DND-41 (cell line): ENCODE measurements at regions not wholly inside any gene's neighbourhood (a gene's known extent, or its start where the extent isn't known, plus 50 kb on each side); places are given as distances from the start of the nearest gene placed in this dataset.

Experiments
- ATAC-seq: fragments of 200-7000 bp; cut with Tn5 transposase; 3 replicates; pipeline ENCODE4 v1.9.1; 2021; ENCODE audit warnings: low read depth; ENCODE audit not compliant: insufficient read depth
- DNase-seq: peaks from one replicate; pipeline ENCODE4 v3.0.0-alpha.2; 2020
- H2AFZ ChIP-seq: 2 replicates; pipeline ENCODE4 v1.6.0; 2012; ENCODE audit warnings: low read depth, low read length
- H3K27ac ChIP-seq: 2 replicates; pipeline ENCODE4 v1.5.1; 2012; ENCODE audit warnings: low read length, inconsistent platforms
- H3K27me3 ChIP-seq: fragments of 200-600 bp; sonication (generic); 2 replicates; pipeline ENCODE4 v1.6.0; 2012; ENCODE audit warnings: low read length, mild to moderate bottlenecking, inconsistent platforms; ENCODE audit not compliant: insufficient read depth, poor library complexity
- H3K36me3 ChIP-seq: 2 replicates; pipeline ENCODE4 v1.5.1; 2012; ENCODE audit warnings: low read length, inconsistent platforms; ENCODE audit not compliant: insufficient read depth
- H3K4me1 ChIP-seq: 2 replicates; pipeline ENCODE4 v1.5.1; 2012; ENCODE audit warnings: mild to moderate bottlenecking, low read length; ENCODE audit not compliant: insufficient read depth
- H3K4me2 ChIP-seq: 2 replicates; pipeline ENCODE4 v1.6.0; 2012; ENCODE audit warnings: mild to moderate bottlenecking, moderate library complexity, low read length, inconsistent platforms; ENCODE audit not compliant: insufficient read depth
- H3K4me3 ChIP-seq, 2 experiments: fragments of 200-600 bp in 1 of 2; shearing (Covaris generic) in 1 of 2; 2 replicates each; pipeline ENCODE4 v1.5.1; 2012 to 2016; ENCODE audit warnings: inconsistent platforms in 2 of 2, low read length in 2 of 2, mild to moderate bottlenecking in 2 of 2, low read depth in 1 of 2, moderate library complexity in 1 of 2
- H3K79me2 ChIP-seq: 2 replicates; pipeline ENCODE4 v1.6.0; 2012; ENCODE audit warnings: low read length, inconsistent platforms; ENCODE audit not compliant: insufficient read depth
- H3K9ac ChIP-seq: 2 replicates; pipeline ENCODE4 v1.6.0; 2012; ENCODE audit warnings: low read depth, mild to moderate bottlenecking, inconsistent platforms, low read length, moderate library complexity
- H3K9me3 ChIP-seq: 2 replicates; pipeline ENCODE4 v1.5.1; 2012; ENCODE audit warnings: low read length, moderate library complexity, mild to moderate bottlenecking, inconsistent platforms; ENCODE audit not compliant: insufficient read depth, severe bottlenecking
- H4K20me1 ChIP-seq: 2 replicates; pipeline ENCODE4 v1.6.0; 2012; ENCODE audit warnings: low read length; ENCODE audit not compliant: insufficient read depth
- EZH2 ChIP-seq: IDR thresholded peaks from 3 replicates; pipeline ENCODE4 v1.6.1; 2012; ENCODE audit warnings: borderline replicate concordance, low read depth, mild to moderate bottlenecking, moderate library complexity, low read length, inconsistent platforms; ENCODE audit not compliant: severe bottlenecking
- TF ChIP-seq, protein P1 (sequence below): IDR thresholded peaks from 2 replicates; pipeline ENCODE4 v1.5.1; 2012; ENCODE audit warnings: borderline replicate concordance, low read length, moderate library complexity, mild to moderate bottlenecking; ENCODE audit not compliant: poor library complexity, severe bottlenecking; ENCODE audit errors: extremely low read depth

DNA sequence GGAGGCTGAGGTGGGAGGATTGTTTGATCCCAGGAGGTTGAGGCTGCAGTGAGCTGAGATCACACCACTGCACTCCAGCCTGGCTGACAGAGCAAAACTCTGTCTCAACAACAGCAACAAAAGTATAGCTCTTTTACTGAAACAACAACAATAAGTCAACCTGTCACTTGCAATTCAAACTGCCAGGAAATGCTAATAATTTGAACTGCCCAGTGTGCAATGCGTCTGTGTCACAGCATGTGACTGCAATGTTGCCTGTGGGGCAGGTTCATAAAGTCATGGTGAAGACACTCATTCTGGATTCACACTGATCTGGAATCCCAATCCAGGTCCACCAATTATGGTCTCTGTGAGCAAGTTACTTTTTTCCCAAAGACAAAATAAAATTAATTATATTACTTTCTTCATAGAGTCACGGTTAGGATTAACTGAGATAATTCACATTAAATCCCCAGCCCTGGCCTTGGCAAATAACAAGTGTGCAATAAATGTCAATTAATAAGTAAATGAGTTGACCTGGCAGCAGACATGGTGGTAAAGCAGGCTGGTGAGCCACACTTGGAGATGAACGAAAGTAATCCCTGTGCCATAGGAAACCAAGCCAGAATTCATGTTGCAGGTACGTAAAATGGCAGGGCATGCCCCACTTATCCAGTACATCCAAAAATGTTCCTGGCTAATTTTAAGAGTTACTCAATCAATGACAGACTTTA, 89.1 kb upstream of the CPSF6 start:
- Histone ChIP-seq H3K4me3 (no peak overlapping the region), H3K9me3 (no peaks in the 10 kb centered on the region), H2AFZ (no peak overlapping the region), H3K9ac (no peak overlapping the region), H4K20me1 (no peaks in the 10 kb centered on the region), H3K27me3 (peaks cover 7% of the 10 kb centered on the region), H3K27ac (no peak overlapping the region), H3K4me2 (no peak overlapping the region), H3K4me1 (peaks cover 10% of the 10 kb centered on the region), H3K79me2 (no peaks in the 10 kb centered on the region), H3K36me3 (no peaks in the 10 kb centered on the region)
- DNase-seq, result no peak
- no peak for ATAC-seq
- TF ChIP-seq, protein P1, sequence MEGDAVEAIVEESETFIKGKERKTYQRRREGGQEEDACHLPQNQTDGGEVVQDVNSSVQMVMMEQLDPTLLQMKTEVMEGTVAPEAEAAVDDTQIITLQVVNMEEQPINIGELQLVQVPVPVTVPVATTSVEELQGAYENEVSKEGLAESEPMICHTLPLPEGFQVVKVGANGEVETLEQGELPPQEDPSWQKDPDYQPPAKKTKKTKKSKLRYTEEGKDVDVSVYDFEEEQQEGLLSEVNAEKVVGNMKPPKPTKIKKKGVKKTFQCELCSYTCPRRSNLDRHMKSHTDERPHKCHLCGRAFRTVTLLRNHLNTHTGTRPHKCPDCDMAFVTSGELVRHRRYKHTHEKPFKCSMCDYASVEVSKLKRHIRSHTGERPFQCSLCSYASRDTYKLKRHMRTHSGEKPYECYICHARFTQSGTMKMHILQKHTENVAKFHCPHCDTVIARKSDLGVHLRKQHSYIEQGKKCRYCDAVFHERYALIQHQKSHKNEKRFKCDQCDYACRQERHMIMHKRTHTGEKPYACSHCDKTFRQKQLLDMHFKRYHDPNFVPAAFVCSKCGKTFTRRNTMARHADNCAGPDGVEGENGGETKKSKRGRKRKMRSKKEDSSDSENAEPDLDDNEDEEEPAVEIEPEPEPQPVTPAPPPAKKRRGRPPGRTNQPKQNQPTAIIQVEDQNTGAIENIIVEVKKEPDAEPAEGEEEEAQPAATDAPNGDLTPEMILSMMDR, result no peak
- no peak for TF ChIP-seq EZH2

DNA sequence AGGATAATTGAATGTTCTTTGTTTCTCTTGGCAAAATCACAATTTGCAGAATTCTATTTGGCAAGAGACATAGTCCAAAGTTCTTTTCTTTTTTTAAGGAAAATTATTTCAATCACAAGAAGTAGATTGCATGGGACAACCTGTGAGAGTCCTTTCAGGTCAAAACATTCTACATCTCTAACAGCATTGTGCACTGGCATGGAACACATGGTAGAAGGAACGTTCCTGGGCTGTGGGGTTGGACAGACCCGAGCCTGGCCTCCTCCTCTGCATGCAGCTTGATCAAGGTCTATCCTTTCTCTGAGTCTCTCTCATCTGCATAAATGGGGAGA, 88.6 kb upstream of the CPSF6 start:
- no peak for DNase-seq
- no peak overlapping the region for H3K4me3 ChIP-seq

DNA sequence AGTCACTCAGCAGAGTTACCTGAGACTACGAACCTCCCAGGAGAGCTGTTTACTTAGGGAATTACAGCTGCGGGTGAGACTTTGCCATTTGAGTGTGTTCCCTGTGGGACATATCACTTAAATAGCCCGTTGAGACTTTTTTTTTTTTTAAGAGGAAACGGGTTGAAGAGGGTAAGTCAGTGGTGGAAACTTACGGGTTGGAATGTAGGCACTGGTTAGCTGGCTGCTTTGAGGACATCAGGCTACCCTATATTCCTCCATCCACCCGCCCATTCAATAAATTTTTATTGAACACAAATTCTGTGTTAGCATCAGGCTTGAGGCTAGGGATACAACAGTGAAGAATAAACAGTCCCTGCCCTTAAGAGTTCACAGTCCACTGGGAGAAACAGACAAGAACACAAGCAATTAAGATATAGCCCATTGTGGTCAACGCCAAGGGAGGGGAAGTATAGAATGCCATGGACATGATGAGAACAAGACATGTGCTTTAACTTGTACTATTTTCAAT, 88.1 kb upstream of the CPSF6 start:
- Histone ChIP-seq H4K20me1 (no peaks in the 10 kb centered on the region), H3K36me3 (no peaks in the 10 kb centered on the region), H3K9me3 (no peaks in the 10 kb centered on the region), H3K27ac (no peak overlapping the region), H2AFZ (no peak overlapping the region), H3K9ac (no peak overlapping the region), H3K4me2 (no peak overlapping the region), H3K27me3 (peaks cover 5% of the 10 kb centered on the region), H3K79me2 (no peaks in the 10 kb centered on the region), H3K4me1 (peaks cover 12% of the 10 kb centered on the region), H3K4me3 (no peak overlapping the region)
- no peak for DNase-seq
- no peak for ATAC-seq
- TF ChIP-seq, protein P1, result no peak
- TF ChIP-seq EZH2, result no peak

More for the DNA sequence above, 88.6 kb upstream of the CPSF6 start:
- no peak overlapping the region for H2AFZ ChIP-seq
- no peaks in the 10 kb centered on the region for H4K20me1 ChIP-seq
- H3K27ac ChIP-seq, result no peak overlapping the region
- ATAC-seq, result no peak
- H3K27me3 ChIP-seq, result peaks cover 5% of the 10 kb centered on the region
- H3K79me2 ChIP-seq, result no peaks in the 10 kb centered on the region
- H3K9me3 ChIP-seq, result no peaks in the 10 kb centered on the region
- H3K4me1 ChIP-seq, result peaks cover 10% of the 10 kb centered on the region
- TF ChIP-seq, protein P1, result no peak
- no peak for TF ChIP-seq EZH2
- no peaks in the 10 kb centered on the region for H3K36me3 ChIP-seq
- H3K4me2 ChIP-seq, result no peak overlapping the region
- no peak overlapping the region for H3K9ac ChIP-seq
